K562 (cell line): ENCODE measurements at regions not wholly inside any gene's neighbourhood (a gene's known extent, or its start where the extent isn't known, plus 50 kb on each side); places are given as distances from the start of the nearest gene placed in this dataset.

ENCODE experiments used
- CBFA2T2 ChIP-seq: fragments of 450-650 bp; conservative IDR thresholded peaks from 2 replicates; pipeline ENCODE4 v1.6.1; 2017; ENCODE audit warnings: mild to moderate bottlenecking
- CC2D1A ChIP-seq: fragments of 450-650 bp; IDR thresholded peaks from 2 replicates; pipeline ENCODE4 v1.6.1; 2017; ENCODE audit warnings: mild to moderate bottlenecking
- CHD1 ChIP-seq: fragments of 200-600 bp; sonication (generic); IDR thresholded peaks from one replicate; pipeline ENCODE4 v1.6.1; 2012; ENCODE audit warnings: mild to moderate bottlenecking, moderate library complexity, low read length, inconsistent platforms
- FOXA1 ChIP-seq: fragments of 450-650 bp; IDR thresholded peaks from 2 replicates; pipeline ENCODE4 v1.6.1; 2016; ENCODE audit warnings: mild to moderate bottlenecking, borderline replicate concordance
- FOXK2 ChIP-seq, 2 experiments: fragments of 450-650 bp; IDR thresholded peaks in 1 of 2; conservative IDR thresholded peaks in 1 of 2; 2 replicates each; pipeline ENCODE4 v1.6.1; 2016; ENCODE audit warnings: low read depth in 2 of 2, mild to moderate bottlenecking in 1 of 2
- HSF4 ChIP-seq: fragments of 250-450 bp; sonication (Bioruptor Pico); IDR thresholded peaks from 2 replicates; pipeline ENCODE4 v2.1.2; 2022; ENCODE audit warnings: mild to moderate bottlenecking, moderate library complexity, borderline replicate concordance
- IRF2 ChIP-seq: sonication (generic); formaldehyde crosslinking; IDR thresholded peaks from 2 replicates; pipeline ENCODE4 v1.8.1; 2022; ENCODE audit warnings: mild to moderate bottlenecking, missing genetic modification reagents
- KAT7 ChIP-seq: sonication (generic); formaldehyde crosslinking; IDR thresholded peaks from 2 replicates; pipeline ENCODE4 v1.8.0; 2022; ENCODE audit warnings: missing genetic modification reagents, mild to moderate bottlenecking, borderline replicate concordance
- KDM5B ChIP-seq: fragments of 200-600 bp; sonication (generic); IDR thresholded peaks from 2 replicates; pipeline ENCODE4 v1.6.1; 2012; ENCODE audit warnings: low read depth, mild to moderate bottlenecking, moderate library complexity, low read length, control low read depth, inconsistent platforms; ENCODE audit not compliant: insufficient replicate concordance
- NCOA1 ChIP-seq: fragments of 450-650 bp; IDR thresholded peaks from 2 replicates; pipeline ENCODE4 v1.6.1; 2016; ENCODE audit warnings: low read depth
- NELFE ChIP-seq: IDR thresholded peaks from 2 replicates; pipeline ENCODE4 v1.6.1; 2011; ENCODE audit warnings: mild to moderate bottlenecking; ENCODE audit not compliant: insufficient read depth, insufficient read length
- NFATC3 ChIP-seq: fragments of 450-650 bp; IDR thresholded peaks from 2 replicates; pipeline ENCODE4 v1.6.1; 2017; ENCODE audit warnings: mild to moderate bottlenecking
- NR2C1 ChIP-seq, 2 experiments: fragments of 450-650 bp; IDR thresholded peaks; 2 replicates each; pipeline ENCODE4 v1.6.1; 2017; ENCODE audit warnings: mild to moderate bottlenecking in 2 of 2, antibody characterized with exemption in 1 of 2, inconsistent platforms in 1 of 2, missing compliant biosample characterization in 1 of 2, missing genetic modification characterization in 1 of 2
- POLR3A ChIP-seq: IDR thresholded peaks from 2 replicates; pipeline ENCODE4 v1.6.1; 2011; ENCODE audit warnings: borderline replicate concordance, mild to moderate bottlenecking, moderate library complexity; ENCODE audit not compliant: insufficient read length, insufficient read depth; ENCODE audit errors: extremely low read depth
- RAD21 ChIP-seq, 2 experiments: fragments of 250-450 bp in 1 of 2; fragments of 450-650 bp in 1 of 2; sonication (Bioruptor Pico) in 1 of 2; formaldehyde crosslinking in 1 of 2; IDR thresholded peaks in 1 of 2; conservative IDR thresholded peaks in 1 of 2; 2 replicates each; pipeline versions ENCODE4 v1.4.0 to v1.8.0; 2020 to 2022; ENCODE audit warnings: mild to moderate bottlenecking in 2 of 2, moderate library complexity in 1 of 2
- SNIP1 ChIP-seq: fragments of 450-650 bp; IDR thresholded peaks from 2 replicates; pipeline ENCODE4 v1.7.1; 2017; ENCODE audit warnings: low read depth, mild to moderate bottlenecking
- SRSF7 ChIP-seq: fragments of 200-400 bp; formaldehyde crosslinking; optimal IDR thresholded peaks from 2 replicates; pipeline ENCODE3; 2017; ENCODE audit warnings: mild to moderate bottlenecking, low read depth, low read length
- TAF9B ChIP-seq: fragments of 450-650 bp; IDR thresholded peaks from 2 replicates; pipeline ENCODE4 v1.6.1; 2018; ENCODE audit warnings: mild to moderate bottlenecking; ENCODE audit not compliant: partially characterized antibody
- XRCC5 ChIP-seq: fragments of 200-400 bp; formaldehyde crosslinking; IDR thresholded peaks from 2 replicates; pipeline ENCODE4 v1.6.1; 2017; ENCODE audit warnings: low read depth, mild to moderate bottlenecking, low read length
- ZBED1 ChIP-seq: IDR thresholded peaks from 2 replicates; pipeline ENCODE4 v1.6.1; 2014
- ZEB2 ChIP-seq: fragments of 450-650 bp; IDR thresholded peaks from 2 replicates; pipeline ENCODE4 v1.6.1; 2016
- ZFP30 ChIP-seq: fragments of 250-450 bp; sonication (Bioruptor Pico); IDR thresholded peaks from 2 replicates; pipeline ENCODE4 v1.8.0; 2022; ENCODE audit warnings: moderate library complexity, mild to moderate bottlenecking, inconsistent platforms, borderline replicate concordance
- ZNF133 ChIP-seq: fragments of 250-450 bp; sonication (Bioruptor Pico); IDR thresholded peaks from 2 replicates; pipeline ENCODE4 v1.4.0; 2020; ENCODE audit warnings: mild to moderate bottlenecking
- ZNF143 ChIP-seq: sonication (generic); formaldehyde crosslinking; IDR thresholded peaks from 2 replicates; pipeline ENCODE4 v1.9.0; 2022; ENCODE audit warnings: mild to moderate bottlenecking, missing genetic modification reagents
- ZNF699 ChIP-seq: fragments of 250-450 bp; sonication (Bioruptor Pico); IDR thresholded peaks from 2 replicates; pipeline ENCODE4 v1.8.0; 2021; ENCODE audit warnings: mild to moderate bottlenecking, moderate library complexity; ENCODE audit not compliant: insufficient replicate concordance
- TF ChIP-seq, protein P1 (sequence below): sonication (generic); formaldehyde crosslinking; IDR thresholded peaks from 2 replicates; pipeline ENCODE4 v1.8.1; 2022; ENCODE audit warnings: missing genetic modification reagents
- TF ChIP-seq, protein P2 (sequence below): fragments of 450-650 bp; formaldehyde crosslinking; conservative IDR thresholded peaks from 2 replicates; pipeline ENCODE4 v1.4.0; 2022; ENCODE audit warnings: mild to moderate bottlenecking, missing genetic modification characterization
- TF ChIP-seq, protein P3 (sequence below): fragments of 450-650 bp; IDR thresholded peaks from 2 replicates; pipeline ENCODE4 v1.7.0; 2016; ENCODE audit warnings: borderline replicate concordance

DNA sequence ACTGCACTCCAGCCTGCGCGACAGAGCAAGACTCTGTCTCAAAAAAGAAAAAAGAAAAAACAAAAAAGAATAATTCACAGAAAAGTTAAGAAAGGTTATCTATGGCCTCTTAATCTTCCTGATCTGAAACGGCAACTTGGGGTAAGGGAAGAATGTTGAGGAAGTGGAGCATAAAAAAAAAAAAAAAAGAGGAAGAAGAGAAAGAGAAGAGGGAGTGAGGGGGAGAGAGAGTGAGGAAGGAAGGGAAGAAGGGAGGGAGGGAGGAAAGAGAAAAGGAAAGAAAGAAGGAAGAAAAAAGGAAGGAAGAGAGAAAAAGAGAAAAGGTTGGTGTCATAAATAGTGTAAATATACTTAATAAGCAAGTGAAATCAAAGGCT is 68.9 kb upstream of the NCOA3 start (continued):
- TF ChIP-seq, protein P1, sequence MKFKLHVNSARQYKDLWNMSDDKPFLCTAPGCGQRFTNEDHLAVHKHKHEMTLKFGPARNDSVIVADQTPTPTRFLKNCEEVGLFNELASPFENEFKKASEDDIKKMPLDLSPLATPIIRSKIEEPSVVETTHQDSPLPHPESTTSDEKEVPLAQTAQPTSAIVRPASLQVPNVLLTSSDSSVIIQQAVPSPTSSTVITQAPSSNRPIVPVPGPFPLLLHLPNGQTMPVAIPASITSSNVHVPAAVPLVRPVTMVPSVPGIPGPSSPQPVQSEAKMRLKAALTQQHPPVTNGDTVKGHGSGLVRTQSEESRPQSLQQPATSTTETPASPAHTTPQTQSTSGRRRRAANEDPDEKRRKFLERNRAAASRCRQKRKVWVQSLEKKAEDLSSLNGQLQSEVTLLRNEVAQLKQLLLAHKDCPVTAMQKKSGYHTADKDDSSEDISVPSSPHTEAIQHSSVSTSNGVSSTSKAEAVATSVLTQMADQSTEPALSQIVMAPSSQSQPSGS (CRISPR knock-in tag), result no peak
- no peak for TF ChIP-seq TAF9B
- TF ChIP-seq RAD21 (CRISPR knock-in tag; conservative IDR thresholded peaks at IDR 0.05 in 1 of 2, IDR thresholded peaks at IDR 0.05 in 1 of 2), result no peak
- TF ChIP-seq CBFA2T2, result no peak
- TF ChIP-seq CHD1, result no peak
- TF ChIP-seq ZBED1, result no peak
- TF ChIP-seq ZNF143 (CRISPR knock-in tag), result no peak
- no peak for TF ChIP-seq NFATC3
- no peak for TF ChIP-seq SRSF7
- TF ChIP-seq ZEB2, result peak; percentile 58; the same call in 1 of the 2 replicates
- TF ChIP-seq KDM5B, result no peak
- no peak for TF ChIP-seq ZFP30 (CRISPR knock-in tag)
- TF ChIP-seq FOXK2 (conservative IDR thresholded peaks at IDR 0.05 in 1 of 2, IDR thresholded peaks at IDR 0.05 in 1 of 2; ENCODE audit: low read depth in 2 of 2), result 0 out of 4 replicates have a peak, but pooled peaks of 1 of the 2 experiments have one; percentile 26
- no peak for TF ChIP-seq ZNF133 (CRISPR knock-in tag)
- TF ChIP-seq ZNF699, result no peak
- TF ChIP-seq, protein P2, sequence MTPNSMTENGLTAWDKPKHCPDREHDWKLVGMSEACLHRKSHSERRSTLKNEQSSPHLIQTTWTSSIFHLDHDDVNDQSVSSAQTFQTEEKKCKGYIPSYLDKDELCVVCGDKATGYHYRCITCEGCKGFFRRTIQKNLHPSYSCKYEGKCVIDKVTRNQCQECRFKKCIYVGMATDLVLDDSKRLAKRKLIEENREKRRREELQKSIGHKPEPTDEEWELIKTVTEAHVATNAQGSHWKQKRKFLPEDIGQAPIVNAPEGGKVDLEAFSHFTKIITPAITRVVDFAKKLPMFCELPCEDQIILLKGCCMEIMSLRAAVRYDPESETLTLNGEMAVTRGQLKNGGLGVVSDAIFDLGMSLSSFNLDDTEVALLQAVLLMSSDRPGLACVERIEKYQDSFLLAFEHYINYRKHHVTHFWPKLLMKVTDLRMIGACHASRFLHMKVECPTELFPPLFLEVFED, result no peak
- peak; percentile 48; the same call in 1 of the 2 replicates for TF ChIP-seq NCOA1
- TF ChIP-seq, protein P3, sequence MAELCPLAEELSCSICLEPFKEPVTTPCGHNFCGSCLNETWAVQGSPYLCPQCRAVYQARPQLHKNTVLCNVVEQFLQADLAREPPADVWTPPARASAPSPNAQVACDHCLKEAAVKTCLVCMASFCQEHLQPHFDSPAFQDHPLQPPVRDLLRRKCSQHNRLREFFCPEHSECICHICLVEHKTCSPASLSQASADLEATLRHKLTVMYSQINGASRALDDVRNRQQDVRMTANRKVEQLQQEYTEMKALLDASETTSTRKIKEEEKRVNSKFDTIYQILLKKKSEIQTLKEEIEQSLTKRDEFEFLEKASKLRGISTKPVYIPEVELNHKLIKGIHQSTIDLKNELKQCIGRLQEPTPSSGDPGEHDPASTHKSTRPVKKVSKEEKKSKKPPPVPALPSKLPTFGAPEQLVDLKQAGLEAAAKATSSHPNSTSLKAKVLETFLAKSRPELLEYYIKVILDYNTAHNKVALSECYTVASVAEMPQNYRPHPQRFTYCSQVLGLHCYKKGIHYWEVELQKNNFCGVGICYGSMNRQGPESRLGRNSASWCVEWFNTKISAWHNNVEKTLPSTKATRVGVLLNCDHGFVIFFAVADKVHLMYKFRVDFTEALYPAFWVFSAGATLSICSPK, result 0 out of 2 replicates have a peak, but pooled peaks have one; percentile 59
- no peak for TF ChIP-seq NELFE
- TF ChIP-seq NR2C1 (IDR thresholded peaks at IDR 0.05), result no peak
- TF ChIP-seq NR2C1 (tag; IDR thresholded peaks at IDR 0.05), result no peak
- no peak for TF ChIP-seq IRF2 (CRISPR knock-in tag)
- peak; percentile 61; the same call in 1 of the 2 replicates for TF ChIP-seq SNIP1
- TF ChIP-seq CC2D1A, result peak; percentile 26; the same call in 1 of the 2 replicates
- no peak for TF ChIP-seq POLR3A
- no peak for TF ChIP-seq KAT7 (CRISPR knock-in tag)
- no peak for TF ChIP-seq FOXA1
- TF ChIP-seq XRCC5, result no peak
- no peak for TF ChIP-seq HSF4 (CRISPR knock-in tag)
